A673 (cell line): ENCODE measurements at regions not wholly inside any gene's neighbourhood (a gene's known extent, or its start where the extent isn't known, plus 50 kb on each side); places are given as distances from the start of the nearest gene placed in this dataset.

Experiments
- BruUV-seq: library from RNA; stranded (reverse); fragments of 400-500 nt; replicated peaks from 2 replicates; lab custom pipeline; 2021; lab: Mats Ljungman, UMichigan
- CTCF ChIA-PET: fragments of 300-600 bp; sonication (Branson Sonifier 250); formaldehyde crosslinking; loops from one replicate; lab custom pipeline; 2022; ENCODE audit warnings: antibody characterized with exemption; lab: Charles Lee
- POLR2A ChIA-PET: fragments of 300-600 bp; sonication (Branson Sonifier 250); formaldehyde crosslinking; loops from one replicate; lab custom pipeline; 2022; ENCODE audit warnings: antibody characterized with exemption; ENCODE audit not compliant: low non-redundant PET; lab: Charles Lee
- DNase-seq: peaks from one replicate; pipeline ENCODE4 v3.0.0-alpha.2; 2015; ENCODE audit warnings: low spot score
- H3K27ac ChIP-seq: fragments of 200-600 bp; sonication (generic); 2 replicates; pipeline ENCODE4 v1.5.1; 2016; ENCODE audit warnings: mixed run types, low read depth, mild to moderate bottlenecking, mixed read lengths, antibody characterized with exemption, low read length; ENCODE audit not compliant: poor library complexity, severe bottlenecking
- H3K27me3 ChIP-seq: fragments of 200-600 bp; sonication (generic); replicated peaks from 2 replicates; pipeline ENCODE4 v1.6.1; 2017; ENCODE audit warnings: mixed run types, low read depth, mild to moderate bottlenecking, mixed read lengths, antibody characterized with exemption, low read length; ENCODE audit not compliant: insufficient read depth, poor library complexity
- H3K36me3 ChIP-seq: fragments of 200-600 bp; sonication (generic); 2 replicates; pipeline ENCODE4 v1.6.1; 2016; ENCODE audit warnings: mixed run types, mild to moderate bottlenecking, mixed read lengths, antibody characterized with exemption, low read length; ENCODE audit not compliant: insufficient read depth, poor library complexity, severe bottlenecking
- H3K4me1 ChIP-seq: fragments of 200-600 bp; sonication (generic); 2 replicates; pipeline ENCODE4 v1.6.1; 2017; ENCODE audit warnings: mixed run types, mild to moderate bottlenecking, mixed read lengths, antibody characterized with exemption, low read length; ENCODE audit not compliant: insufficient read depth, poor library complexity, severe bottlenecking
- H3K4me3 ChIP-seq: fragments of 200-600 bp; sonication (generic); 2 replicates; pipeline ENCODE4 v1.5.1; 2016; ENCODE audit warnings: low read depth, mixed run types, mild to moderate bottlenecking, mixed read lengths, low read length; ENCODE audit not compliant: poor library complexity, severe bottlenecking
- H3K9me3 ChIP-seq: fragments of 200-600 bp; sonication (generic); 2 replicates; pipeline ENCODE4 v1.6.1; 2016; ENCODE audit warnings: mixed run types, low read depth, mild to moderate bottlenecking, mixed read lengths, antibody characterized with exemption, low read length; ENCODE audit not compliant: poor library complexity, severe bottlenecking
- EZH2 ChIP-seq: fragments of 200-600 bp; sonication (generic); IDR thresholded peaks from 2 replicates; pipeline ENCODE4 v1.6.1; 2017; ENCODE audit warnings: borderline replicate concordance, low read depth, mild to moderate bottlenecking, mixed read lengths, antibody characterized with exemption, low read length; ENCODE audit not compliant: poor library complexity, severe bottlenecking
- intact Hi-C: fragments of 100-400 bp; cut with micrococcal nuclease; formaldehyde crosslinking; loops from one replicate; pipeline ENCODE4 v1.10.0; 2022; ENCODE audit not compliant: unreplicated experiment
- TF ChIP-seq, protein P1 (sequence below): fragments of 300-800, 200-600 bp; sonication (generic); conservative IDR thresholded peaks from 2 replicates; pipeline ENCODE4 v1.5.1; 2017; ENCODE audit warnings: low read depth, mild to moderate bottlenecking, antibody characterized with exemption, low read length, moderate library complexity, mixed read lengths

GRCh38 chr17:55580596-55581133 is 69.4 kb upstream of the SMIM36 start:
- ChIA-PET CTCF (no interaction called here), POLR2A (interaction anchor here (0.6 kb wide), 1 partner anchor 81 kb away, joined by 3 read pairs; no protein-coding TSS in a partner anchor)
- BruUV-seq = no TSS peak
- intact Hi-C loops = no loop called here
- Histone ChIP-seq H3K27ac (no peak overlapping the region), H3K36me3 (no peaks in the 10 kb centered on the region), H3K9me3 (no peaks in the 10 kb centered on the region), H3K27me3 (no peaks in the 10 kb centered on the region), H3K4me1 (peaks cover 17% of the 10 kb centered on the region), H3K4me3 (no peak overlapping the region)
- TF ChIP-seq, protein P1, sequence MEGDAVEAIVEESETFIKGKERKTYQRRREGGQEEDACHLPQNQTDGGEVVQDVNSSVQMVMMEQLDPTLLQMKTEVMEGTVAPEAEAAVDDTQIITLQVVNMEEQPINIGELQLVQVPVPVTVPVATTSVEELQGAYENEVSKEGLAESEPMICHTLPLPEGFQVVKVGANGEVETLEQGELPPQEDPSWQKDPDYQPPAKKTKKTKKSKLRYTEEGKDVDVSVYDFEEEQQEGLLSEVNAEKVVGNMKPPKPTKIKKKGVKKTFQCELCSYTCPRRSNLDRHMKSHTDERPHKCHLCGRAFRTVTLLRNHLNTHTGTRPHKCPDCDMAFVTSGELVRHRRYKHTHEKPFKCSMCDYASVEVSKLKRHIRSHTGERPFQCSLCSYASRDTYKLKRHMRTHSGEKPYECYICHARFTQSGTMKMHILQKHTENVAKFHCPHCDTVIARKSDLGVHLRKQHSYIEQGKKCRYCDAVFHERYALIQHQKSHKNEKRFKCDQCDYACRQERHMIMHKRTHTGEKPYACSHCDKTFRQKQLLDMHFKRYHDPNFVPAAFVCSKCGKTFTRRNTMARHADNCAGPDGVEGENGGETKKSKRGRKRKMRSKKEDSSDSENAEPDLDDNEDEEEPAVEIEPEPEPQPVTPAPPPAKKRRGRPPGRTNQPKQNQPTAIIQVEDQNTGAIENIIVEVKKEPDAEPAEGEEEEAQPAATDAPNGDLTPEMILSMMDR = no peak
- TF ChIP-seq EZH2 = no peak
- DNase-seq = no peak

- no peak for DNase-seq
- BruUV-seq = no TSS peak
- POLR2A ChIA-PET = interaction anchor here (0.5 kb wide), 1 partner anchor 938 kb away, joined by 4 read pairs; no protein-coding TSS in a partner anchor
Measured at GRCh38 chr17:55577687-55578086, 66.4 kb upstream of the SMIM36 start.

GRCh38 chr17:55576996-55577586 is 65.8 kb upstream of the SMIM36 start:
- POLR2A ChIA-PET = interaction anchor here (0.5 kb wide), 1 partner anchor 939 kb away, joined by 4 read pairs; no protein-coding TSS in a partner anchor
- peak overlapping the region; percentile 66 for H3K27ac ChIP-seq
- H3K4me3 ChIP-seq = peak overlapping the region; percentile 22
- H3K9me3 ChIP-seq = no peaks in the 10 kb centered on the region
- no TSS peak for BruUV-seq
- TF ChIP-seq, protein P1 = no peak
- TF ChIP-seq EZH2 = no peak
- peak; percentile 59 for DNase-seq
- H3K27me3 ChIP-seq = no peaks in the 10 kb centered on the region
- H3K36me3 ChIP-seq = no peaks in the 10 kb centered on the region
- CTCF ChIA-PET = no interaction called here
- H3K4me1 ChIP-seq = peaks cover 17% of the 10 kb centered on the region
- intact Hi-C loops = no loop called here

More at GRCh38 chr17:55577687-55578086, 66.4 kb upstream of the SMIM36 start:
- CTCF ChIA-PET = no interaction called here
- intact Hi-C loops = no loop called here
- Histone ChIP-seq H3K4me3 (peak overlapping the region; percentile 22), H3K27me3 (no peaks in the 10 kb centered on the region), H3K9me3 (no peaks in the 10 kb centered on the region), H3K36me3 (no peaks in the 10 kb centered on the region), H3K27ac (no peak overlapping the region), H3K4me1 (peaks cover 17% of the 10 kb centered on the region)
- TF ChIP-seq, protein P1 = no peak
- TF ChIP-seq EZH2 = no peak
